Colon (tissue), 2 donors: ENCODE measurements at regions not wholly inside any gene's neighbourhood (a gene's known extent, or its start where the extent isn't known, plus 50 kb on each side); places are given as distances from the start of the nearest gene placed in this dataset.
"Not testable (repeated sequence)": the region's sequence is repeated elsewhere in the genome, so short reads cannot be mapped to it uniquely, and the experiment has no call there.

ENCODE experiments used
- FAIRE-seq: peaks from 2 replicates; lab custom pipeline; 2012; peaks lifted over from hg19 to GRCh38; lab: Jason Lieb, UNC
- donor health status: control.
- donor health status: control.

DNA sequence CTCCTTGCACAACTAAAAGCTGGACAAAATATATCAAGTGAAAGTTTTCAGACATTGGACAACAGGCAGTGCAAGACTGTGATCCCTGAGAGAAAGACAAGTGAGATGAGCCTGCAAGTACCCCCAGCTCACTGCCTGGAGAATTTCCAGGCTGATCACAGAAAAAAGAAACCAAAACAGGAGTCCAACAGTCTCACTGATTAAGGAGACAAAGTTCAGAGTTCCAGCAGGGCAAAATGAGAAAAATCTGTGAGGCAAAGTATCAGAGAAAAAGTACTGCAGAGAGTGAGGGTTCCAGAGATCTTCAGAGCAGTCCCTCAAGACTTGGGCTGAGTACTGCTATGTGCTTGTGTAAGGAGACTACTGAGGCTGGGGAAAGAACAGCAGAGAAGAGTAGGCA is 56.0 kb upstream of the PRSS3 start:
- no peak for FAIRE-seq

DNA sequence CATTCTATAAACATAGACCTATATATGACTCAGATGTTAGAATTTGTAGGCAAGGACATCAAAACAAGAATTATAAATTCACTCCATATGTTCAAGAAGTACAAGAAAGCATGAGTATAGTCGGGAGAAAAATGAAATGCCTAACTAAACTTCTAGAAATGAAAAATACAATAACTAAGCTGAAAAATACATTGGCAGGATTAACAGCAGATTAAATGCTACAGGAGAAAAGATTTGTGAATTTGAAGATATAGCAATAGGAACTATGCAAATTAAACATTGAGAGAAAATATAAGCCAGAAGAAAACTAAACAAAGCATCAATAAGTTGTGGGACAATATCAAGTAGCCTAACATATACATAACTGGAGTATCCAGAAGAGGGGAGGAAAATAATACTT is 55.3 kb upstream of the PRSS3 start:
- no peak for FAIRE-seq

DNA sequence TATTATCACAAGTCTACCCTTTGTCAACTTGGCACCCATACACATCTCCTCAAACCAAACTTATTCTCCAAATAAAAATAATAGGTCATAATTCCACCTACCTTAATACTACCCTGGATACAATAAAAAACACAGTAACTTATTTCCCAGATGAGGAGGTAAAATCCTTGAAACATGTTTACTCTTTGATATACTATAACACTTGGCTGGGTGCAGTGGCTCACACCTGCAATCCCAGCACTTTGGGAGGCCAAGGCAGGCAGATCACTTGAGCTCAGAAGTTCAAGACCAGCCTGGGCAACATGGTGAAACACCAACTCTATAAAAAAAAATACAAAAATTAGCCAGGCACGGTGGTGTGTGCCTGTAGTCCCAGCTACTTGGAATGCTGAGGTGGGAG is 54.4 kb upstream of the PRSS3 start:
- FAIRE-seq, result not testable (repeated sequence)

DNA sequence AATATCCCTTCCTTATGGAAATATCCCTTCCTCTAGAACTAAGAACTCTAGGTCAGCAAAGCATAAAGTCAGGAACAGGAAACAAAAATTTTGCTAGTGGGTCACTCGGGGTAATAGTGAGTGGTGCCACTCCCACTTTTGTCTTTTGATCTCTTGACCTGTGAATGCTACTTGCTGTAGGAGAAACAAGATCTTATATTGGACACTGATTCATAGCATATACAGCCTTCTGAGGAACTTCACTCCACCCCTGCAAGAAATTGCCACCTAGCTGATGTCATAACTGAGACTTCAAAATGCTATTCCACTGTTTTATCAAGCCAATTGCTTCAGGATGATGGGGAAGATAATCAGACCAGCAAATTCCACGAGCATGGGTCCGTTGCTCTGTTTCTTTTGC is 53.3 kb upstream of the PRSS3 start:
- FAIRE-seq, result no peak

DNA sequence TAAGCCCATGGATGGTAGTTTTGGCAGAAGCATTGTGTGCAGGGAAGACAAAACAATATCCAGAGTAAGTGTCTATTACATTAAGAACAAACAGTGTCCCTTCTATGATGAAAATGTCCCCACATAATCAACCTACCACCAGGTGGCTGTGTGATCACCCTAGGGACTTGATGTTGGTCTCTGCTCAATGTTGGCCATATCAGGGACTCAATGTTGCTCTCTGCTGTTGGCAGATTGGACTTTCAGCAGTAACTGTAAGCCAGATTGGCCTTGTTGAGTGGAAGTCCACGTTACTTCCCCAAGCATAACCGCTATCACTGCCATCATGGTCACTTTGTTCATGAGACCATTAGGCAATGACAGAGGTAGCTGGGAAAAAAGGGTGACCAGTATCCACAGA is 52.8 kb upstream of the PRSS3 start:
- no peak for FAIRE-seq
